ENCODE measurements at regions not wholly inside any gene's neighbourhood (a gene's known extent, or its start where the extent isn't known, plus 50 kb on each side); places are given as distances from the start of the nearest gene placed in this dataset.

- TF ChIP-seq PPARA (CRISPR knock-in tag; IDR thresholded peaks at IDR 0.05; ENCODE audit: borderline replicate concordance) = no peak
- TF ChIP-seq PATZ1 (CRISPR knock-in tag; IDR thresholded peaks at IDR 0.05; ENCODE audit: borderline replicate concordance) = no peak
- TF ChIP-seq ZNF8 (CRISPR knock-in tag; IDR thresholded peaks at IDR 0.05) = no peak
- TF ChIP-seq GLIS3 (CRISPR knock-in tag; IDR thresholded peaks at IDR 0.05) = no peak
- TF ChIP-seq ARNTL (CRISPR knock-in tag; IDR thresholded peaks at IDR 0.05; ENCODE audit: borderline replicate concordance, low read depth) = no peak
- TF ChIP-seq CREB5 (CRISPR knock-in tag; IDR thresholded peaks at IDR 0.05; ENCODE audit: low read depth) = no peak
- TF ChIP-seq SNAI2 (CRISPR knock-in tag; IDR thresholded peaks at IDR 0.05) = no peak
- no peak for TF ChIP-seq RARB (CRISPR knock-in tag; IDR thresholded peaks at IDR 0.05)
- TF ChIP-seq ZFP3 (CRISPR knock-in tag; IDR thresholded peaks at IDR 0.05) = no peak
- no peak for TF ChIP-seq ISL1 (CRISPR knock-in tag; IDR thresholded peaks at IDR 0.05)
- TF ChIP-seq POU6F1 (CRISPR knock-in tag; IDR thresholded peaks at IDR 0.05; ENCODE audit: borderline replicate concordance, low read depth) = no peak
- no peak for TF ChIP-seq CSRNP3 (CRISPR knock-in tag; IDR thresholded peaks at IDR 0.05)
Measured at GRCh38 chr2:56077359-56077915, 106.4 kb upstream of the CCDC85A start.
